B cell (primary cell): ENCODE measurements at regions not wholly inside any gene's neighbourhood (a gene's known extent, or its start where the extent isn't known, plus 50 kb on each side); places are given as distances from the start of the nearest gene placed in this dataset.

Experiments
- CTCF ChIP-seq: fragments of 200-600 bp; IDR thresholded peaks from one replicate; pipeline ENCODE4 v1.8.0; 2022; ENCODE audit warnings: antibody characterized with exemption, mild to moderate bottlenecking
- EZH2 ChIP-seq: IDR thresholded peaks from 2 replicates; pipeline ENCODE4 v1.6.1; 2012; ENCODE audit warnings: borderline replicate concordance, low read depth, mild to moderate bottlenecking, moderate library complexity, low read length; ENCODE audit not compliant: insufficient read depth, poor library complexity, severe bottlenecking

GRCh38 chr2:568639-569235, 108.5 kb downstream of the TMEM18 start:
- TF ChIP-seq CTCF (no peak), EZH2 (no peak)
